ENCODE measurements at regions not wholly inside any gene's neighbourhood (a gene's known extent, or its start where the extent isn't known, plus 50 kb on each side); places are given as distances from the start of the nearest gene placed in this dataset.

DNA sequence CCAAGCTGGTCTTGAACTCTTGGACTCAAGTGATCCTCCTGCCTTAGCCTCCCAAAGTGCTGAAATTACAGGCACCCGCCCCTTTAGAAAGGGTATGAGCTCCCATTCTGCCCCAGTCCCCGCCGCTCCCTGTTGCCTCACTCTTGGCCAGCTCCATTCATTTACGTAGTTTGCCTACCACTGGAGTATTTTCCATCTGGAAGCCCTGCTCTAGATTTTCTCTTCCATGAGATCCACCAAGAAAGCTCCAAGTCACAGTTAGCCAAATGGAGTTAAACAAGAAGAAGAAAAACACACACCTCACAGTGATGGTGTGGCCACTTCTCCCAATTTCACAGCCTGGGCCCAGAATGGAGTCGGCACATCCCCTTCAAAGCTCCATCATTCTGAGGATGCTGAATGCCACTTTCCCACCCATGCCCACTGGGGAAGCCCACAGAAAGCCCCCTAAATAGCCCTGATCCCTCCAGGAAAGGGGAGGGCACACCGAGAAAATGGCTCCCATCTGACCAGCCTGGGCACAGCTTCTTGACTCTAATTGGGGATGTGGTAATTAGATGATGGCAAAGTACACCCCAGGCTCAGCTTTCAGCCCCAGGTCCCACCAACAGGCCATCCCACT is 381.2 kb downstream of the MN1 start:
- no peak for DNase-seq (ENCODE audit: low spot score)

- DNase-seq (ENCODE audit: low spot score), result no peak
Measured at GRCh38 chr22:27420817-27421361, 380.7 kb downstream of the MN1 start.

DNA sequence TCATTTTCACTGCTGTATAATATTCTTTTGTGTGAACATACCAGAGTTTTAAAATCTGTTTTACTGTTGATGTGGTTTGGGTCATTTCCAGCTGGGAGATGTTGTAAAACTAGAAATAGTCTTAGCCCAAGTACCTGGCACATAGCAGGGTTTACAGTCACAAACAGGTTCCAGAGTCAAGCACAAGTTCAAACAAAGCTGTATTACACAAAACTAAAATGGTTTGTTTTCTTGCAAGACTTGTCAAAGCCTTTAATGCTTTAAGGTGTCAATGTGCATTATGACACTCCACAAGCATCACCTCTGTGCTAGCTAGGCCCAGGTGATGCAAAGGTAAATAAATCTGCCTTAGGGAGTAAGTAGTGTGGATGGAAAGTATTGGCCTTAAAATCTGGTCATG is 379.1 kb downstream of the MN1 start:
- DNase-seq (ENCODE audit: low spot score), result no peak

- no peak for DNase-seq (ENCODE audit: low spot score)
Measured at GRCh38 chr22:27424319-27424718, 377.2 kb downstream of the MN1 start.

DNA sequence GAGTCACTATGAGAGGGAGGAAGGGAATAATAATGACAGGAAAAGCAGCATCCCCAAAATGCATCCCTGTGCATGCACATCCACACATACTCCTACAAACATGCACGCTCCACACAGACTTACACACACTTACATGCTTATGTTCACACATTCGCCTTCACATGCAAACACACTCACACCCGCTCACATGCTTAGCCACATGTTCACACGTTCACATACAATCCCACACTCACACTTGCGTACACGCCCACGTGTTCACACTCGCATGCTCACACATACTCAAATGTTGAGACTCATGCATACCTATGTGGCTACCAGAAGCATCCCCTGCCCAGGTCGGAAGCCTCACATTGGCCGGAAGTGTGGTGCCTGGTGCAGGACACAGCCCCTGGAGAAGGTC is 372.1 kb downstream of the MN1 start:
- no peak for DNase-seq (ENCODE audit: low spot score)

DNA sequence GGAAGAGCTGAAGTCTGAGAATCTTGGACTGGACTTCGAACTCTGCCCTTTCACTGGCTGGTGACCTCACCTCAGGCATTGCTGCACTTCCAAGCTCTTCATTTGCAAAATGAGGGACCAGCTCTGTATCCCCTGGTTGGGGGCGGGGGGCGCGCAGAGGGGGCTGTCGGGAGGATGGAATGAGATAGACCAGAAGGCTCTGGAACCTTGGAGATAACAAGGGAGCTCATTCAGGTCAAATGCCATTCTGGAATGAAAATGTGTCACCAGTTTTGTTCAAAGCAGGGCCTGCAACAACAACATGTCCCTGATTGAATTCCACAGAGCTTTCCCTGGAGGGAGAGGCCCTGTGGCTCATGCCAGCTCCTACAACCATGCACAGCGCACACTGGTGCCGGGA is 370.5 kb downstream of the MN1 start:
- no peak for DNase-seq (ENCODE audit: low spot score)

GRCh38 chr22:27431896-27432295 is 369.7 kb downstream of the MN1 start:
- no peak for DNase-seq (ENCODE audit: low spot score)

GRCh38 chr22:27433099-27433498 is 368.5 kb downstream of the MN1 start:
- no peak for DNase-seq (ENCODE audit: low spot score)

DNA sequence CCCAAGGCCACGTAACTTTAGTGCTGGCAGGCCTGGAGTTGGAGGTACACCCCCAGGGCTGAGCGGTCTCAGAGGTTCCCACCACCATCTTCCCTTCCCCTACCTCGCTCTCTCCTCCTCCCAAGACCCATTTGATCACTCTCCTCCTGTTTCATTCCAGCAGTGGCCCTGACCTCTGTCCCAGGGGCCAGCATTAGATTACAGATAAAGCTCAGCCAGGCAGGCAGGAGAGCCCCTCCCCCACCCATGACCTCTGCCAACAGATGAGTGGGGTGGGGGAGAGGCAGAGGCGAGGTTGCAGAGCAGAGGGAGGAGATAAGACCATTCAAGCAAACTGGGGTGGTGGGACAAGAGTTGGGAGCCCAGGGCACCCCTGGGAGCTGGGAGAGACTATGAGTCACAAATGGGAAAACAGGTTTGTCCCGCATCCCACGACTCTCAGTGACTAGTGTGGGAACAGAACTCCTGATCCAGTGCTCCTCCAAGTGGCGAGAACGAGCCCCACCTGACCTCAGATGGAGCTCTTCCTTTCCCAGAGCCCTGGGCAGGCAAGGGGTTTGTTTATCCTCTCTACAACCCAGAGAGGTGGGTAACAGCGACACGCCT is 367.9 kb downstream of the MN1 start:
- no peak for DNase-seq (ENCODE audit: low spot score)

DNA sequence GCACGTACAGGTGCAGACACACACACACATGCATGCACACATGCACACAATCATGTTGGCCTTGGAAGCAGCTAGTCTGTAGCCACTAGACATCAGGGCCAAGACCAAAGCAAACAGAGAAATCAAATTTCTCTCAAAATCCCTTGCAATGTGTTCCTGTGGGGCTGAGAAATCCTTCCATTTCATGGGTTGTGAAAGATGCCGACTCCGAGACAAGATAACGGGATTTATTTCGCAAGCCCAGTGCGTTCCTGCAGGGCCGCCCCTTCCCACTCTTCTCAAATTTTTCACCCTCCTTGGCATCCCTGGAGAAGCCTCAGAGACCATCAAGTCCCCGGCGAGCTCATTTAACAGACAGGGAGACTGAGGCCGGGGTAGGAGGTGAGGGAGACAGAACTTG is 366.7 kb downstream of the MN1 start:
- DNase-seq (ENCODE audit: low spot score), result no peak

DNA sequence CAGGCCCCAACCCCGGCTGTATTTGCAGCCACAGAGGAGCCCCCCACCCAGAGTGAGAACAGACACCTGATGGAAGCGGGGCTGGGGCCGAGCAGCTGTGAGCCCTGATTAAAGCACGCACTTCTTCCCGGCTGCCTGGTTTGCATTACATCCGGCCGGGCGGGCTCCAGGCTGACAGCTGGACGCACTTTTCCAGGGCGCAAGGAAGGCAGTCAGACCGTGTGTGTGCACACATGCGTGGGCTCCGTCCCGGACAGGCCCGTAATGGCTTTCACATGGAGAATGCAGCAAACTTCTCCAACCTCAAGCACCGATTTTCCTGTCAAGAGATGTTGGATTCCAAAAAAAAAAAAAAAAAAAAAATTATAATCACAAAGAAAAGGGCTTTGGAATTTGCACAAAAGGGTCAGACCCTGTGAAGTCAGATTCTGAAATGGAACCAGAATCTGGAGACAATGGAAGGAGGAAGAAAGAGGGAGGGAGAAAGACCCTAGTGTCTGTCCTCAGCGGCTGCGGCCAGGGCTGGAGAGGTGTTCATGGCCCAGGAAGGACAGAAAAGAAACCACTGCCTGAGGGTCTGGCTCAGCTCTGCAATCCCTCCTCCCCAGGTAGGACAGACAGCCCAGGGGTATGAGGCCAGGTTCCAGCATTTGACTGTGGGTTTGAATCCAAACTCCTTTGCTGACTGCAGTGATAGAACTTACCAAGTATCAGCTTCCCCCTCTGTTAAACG is 365.5 kb downstream of the MN1 start:
- DNase-seq (ENCODE audit: low spot score), result no peak

GRCh38 chr22:27436591-27436990 is 365.0 kb downstream of the MN1 start:
- no peak for DNase-seq (ENCODE audit: low spot score)

DNA sequence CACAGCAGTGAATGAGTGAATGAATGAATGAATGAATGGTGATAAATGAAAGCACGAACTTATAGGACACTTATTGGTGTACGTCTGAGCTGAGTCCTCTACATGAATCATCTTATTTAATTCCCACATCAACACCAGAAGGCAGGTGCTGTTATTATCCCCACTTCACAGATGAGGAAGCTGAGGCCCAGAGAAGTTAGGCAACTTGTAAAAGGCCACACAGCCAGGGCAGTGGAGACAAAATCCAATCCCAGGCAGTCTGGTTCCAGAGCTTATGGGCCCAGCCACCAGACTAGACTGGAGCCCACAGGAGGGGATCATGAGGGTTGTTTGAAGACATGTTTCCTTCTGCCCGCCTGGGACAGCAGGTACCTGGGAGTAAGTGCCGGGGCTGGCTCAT is 364.0 kb downstream of the MN1 start:
- DNase-seq (ENCODE audit: low spot score), result no peak

DNA sequence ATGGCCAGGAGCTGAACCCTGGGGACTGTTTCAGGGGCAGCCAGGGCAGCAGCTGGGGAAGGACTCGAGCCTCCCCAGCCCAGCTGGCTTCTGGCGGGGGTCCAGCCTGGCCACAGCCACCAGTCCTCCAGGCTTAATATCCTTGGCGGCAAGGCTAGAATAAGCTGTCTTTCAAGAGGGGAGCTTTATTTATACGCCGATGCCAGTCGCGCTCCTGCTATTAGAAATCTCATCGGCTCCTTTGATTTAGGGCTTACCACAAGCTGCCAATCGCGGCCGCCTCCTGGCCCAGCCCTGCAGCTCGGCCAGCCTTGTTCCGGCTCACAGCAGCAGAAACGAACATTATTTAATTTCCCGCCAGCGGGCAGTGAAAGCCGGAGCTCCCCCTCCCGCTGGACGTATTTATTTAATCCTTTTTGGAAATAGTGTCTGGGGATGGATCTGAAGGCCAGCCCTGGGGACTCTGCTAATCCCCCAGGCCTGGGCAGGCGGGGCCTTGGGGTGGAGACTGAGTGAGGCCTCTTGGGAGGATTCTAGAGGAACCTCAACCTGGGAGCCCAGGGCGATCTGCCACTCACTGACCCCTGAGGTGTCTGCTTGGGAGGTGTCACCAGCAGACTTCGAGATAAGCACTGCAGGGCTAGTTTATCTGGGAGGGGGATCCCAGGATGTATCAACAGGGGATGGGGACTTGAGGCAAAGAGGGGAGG is 363.1 kb downstream of the MN1 start:
- no peak for DNase-seq (ENCODE audit: low spot score)

DNA sequence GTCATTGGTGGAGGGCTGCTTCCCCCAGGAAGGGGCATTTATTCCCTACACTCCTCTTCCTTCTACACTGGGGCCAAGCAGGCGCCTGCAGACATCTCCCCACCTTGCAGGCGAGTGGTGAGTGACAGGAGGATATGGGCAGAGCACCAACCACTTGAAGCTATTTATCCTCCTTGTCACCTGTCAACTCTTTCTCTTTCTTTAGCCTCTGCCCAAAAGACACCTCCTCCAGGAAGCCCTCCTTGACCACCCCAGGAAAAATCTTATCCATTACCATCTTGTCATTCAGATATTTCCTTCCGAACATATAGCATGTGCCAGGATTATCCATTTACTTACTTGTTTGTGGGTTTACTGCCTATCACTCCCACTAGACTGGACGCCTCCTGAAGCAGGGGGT is 362.4 kb downstream of the MN1 start:
- no peak for DNase-seq (ENCODE audit: low spot score)

- DNase-seq (ENCODE audit: low spot score), result no peak
Measured at GRCh38 chr22:27440304-27440865, 361.2 kb downstream of the MN1 start.

- DNase-seq (ENCODE audit: low spot score), result no peak
Measured at GRCh38 chr22:27441706-27442475, 359.7 kb downstream of the MN1 start.

DNA sequence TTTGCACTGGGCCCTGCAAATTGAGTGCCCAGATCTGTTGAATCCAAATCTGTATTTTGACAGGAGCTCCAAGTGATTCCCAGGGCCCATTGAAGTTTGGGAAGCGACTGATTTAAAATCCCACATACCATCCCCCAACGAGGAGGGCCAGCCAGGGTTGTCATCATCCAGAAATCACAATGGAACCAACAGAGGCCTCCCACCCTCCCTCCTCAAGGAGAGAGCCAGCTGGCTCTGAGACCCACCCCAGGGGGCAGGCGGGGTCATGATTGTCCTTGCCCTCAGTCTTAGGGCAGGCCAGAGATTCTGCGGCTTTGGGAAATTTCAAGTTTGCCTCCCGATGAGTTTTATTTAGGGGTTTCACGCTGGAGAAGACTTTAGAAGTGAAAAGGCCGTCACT is 358.2 kb downstream of the MN1 start:
- DNase-seq (ENCODE audit: low spot score), result no peak

- DNase-seq (ENCODE audit: low spot score), result no peak
Measured at GRCh38 chr22:27445881-27446280, 355.7 kb downstream of the MN1 start.

GRCh38 chr22:27447289-27447688 is 354.3 kb downstream of the MN1 start:
- no peak for DNase-seq (ENCODE audit: low spot score)

- no peak for DNase-seq (ENCODE audit: low spot score)
Measured at GRCh38 chr22:27450448-27450847, 351.1 kb downstream of the MN1 start.

GRCh38 chr22:27452245-27452644 is 349.3 kb downstream of the MN1 start:
- DNase-seq (ENCODE audit: low spot score), result no peak

Measured in activated CD4-positive, alpha-beta T cell treated with anti-CD3 and anti-CD28 coated beads, Interleukin-2, Interleukin-4, amounts not matched to agents 100 ng/mL and 50 ng/mL, durations not matched to agents 16 hours and 8 hours (primary cell).